SK-N-MC (cell line): ENCODE measurements at regions not wholly inside any gene's neighbourhood (a gene's known extent, or its start where the extent isn't known, plus 50 kb on each side); places are given as distances from the start of the nearest gene placed in this dataset.

ENCODE experiments used
- EZH2 ChIP-seq: fragments of 200-600 bp; sonication (generic); IDR thresholded peaks from one replicate; pipeline ENCODE4 v1.6.1; 2017; ENCODE audit warnings: antibody characterized with exemption
- POLR2AphosphoS5 ChIP-seq: IDR thresholded peaks from 2 replicates; pipeline ENCODE4 v1.6.1; 2012; ENCODE audit warnings: mild to moderate bottlenecking, low read depth, low read length, borderline replicate concordance

DNA sequence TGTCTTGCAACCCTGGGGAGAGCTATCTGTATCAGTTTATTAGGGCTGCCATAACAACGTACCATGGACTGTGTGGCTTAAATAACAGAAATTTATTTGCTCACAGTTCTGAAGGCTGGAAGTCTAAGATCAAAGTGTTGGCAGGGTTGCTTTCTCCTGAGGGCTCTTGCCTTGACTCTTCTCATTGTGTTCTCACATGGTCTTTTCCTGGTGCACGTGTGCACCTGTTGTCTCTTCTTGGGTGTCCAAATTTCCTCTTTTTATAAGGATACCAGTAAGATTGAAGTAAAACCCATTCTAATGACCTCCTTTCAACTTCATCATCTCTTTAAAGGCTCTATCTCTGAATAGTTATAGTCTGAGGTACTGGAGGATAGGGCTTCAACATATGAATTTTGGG is 72.3 kb upstream of the PDE7B start:
- TF ChIP-seq EZH2 (no peak), POLR2AphosphoS5 (no peak)
